Endothelial cell (in vitro differentiated cells): ENCODE measurements at regions not wholly inside any gene's neighbourhood (a gene's known extent, or its start where the extent isn't known, plus 50 kb on each side); places are given as distances from the start of the nearest gene placed in this dataset.

Source experiments
- DNase-seq: peaks from one replicate; pipeline ENCODE4 v3.0.0; 2021; ENCODE audit warnings: low spot score
- H3K27ac Mint-ChIP-seq: one replicate; pipeline ENCODE4 v1.8.0; 2021; ENCODE audit warnings: mixed read lengths, inconsistent platforms; ENCODE audit not compliant: unreplicated experiment
- H3K27me3 Mint-ChIP-seq: one replicate; pipeline ENCODE4 v1.8.0; 2021; ENCODE audit warnings: mild to moderate bottlenecking, moderate library complexity, mixed read lengths, inconsistent platforms; ENCODE audit not compliant: unreplicated experiment
- H3K36me3 Mint-ChIP-seq: one replicate; pipeline ENCODE4 v1.8.0; 2021; ENCODE audit warnings: mild to moderate bottlenecking, low read depth, mixed read lengths, inconsistent platforms; ENCODE audit not compliant: unreplicated experiment
- H3K4me1 Mint-ChIP-seq: one replicate; pipeline ENCODE4 v1.8.0; 2021; ENCODE audit warnings: mild to moderate bottlenecking, mixed read lengths, inconsistent platforms; ENCODE audit not compliant: unreplicated experiment
- H3K4me3 Mint-ChIP-seq: one replicate; pipeline ENCODE4 v1.8.0; 2021; ENCODE audit warnings: mild to moderate bottlenecking, mixed read lengths, inconsistent platforms; ENCODE audit not compliant: unreplicated experiment
- H3K9me3 Mint-ChIP-seq: one replicate; pipeline ENCODE4 v1.8.0; 2021; ENCODE audit warnings: mixed read lengths, inconsistent platforms; ENCODE audit not compliant: unreplicated experiment
- TF ChIP-seq, protein P1 (sequence below): fragments of 200-600 bp; sonication (generic); IDR thresholded peaks from one replicate; pipeline ENCODE4 v1.5.0; 2021; ENCODE audit warnings: antibody characterized with exemption; ENCODE audit not compliant: unreplicated experiment

DNA sequence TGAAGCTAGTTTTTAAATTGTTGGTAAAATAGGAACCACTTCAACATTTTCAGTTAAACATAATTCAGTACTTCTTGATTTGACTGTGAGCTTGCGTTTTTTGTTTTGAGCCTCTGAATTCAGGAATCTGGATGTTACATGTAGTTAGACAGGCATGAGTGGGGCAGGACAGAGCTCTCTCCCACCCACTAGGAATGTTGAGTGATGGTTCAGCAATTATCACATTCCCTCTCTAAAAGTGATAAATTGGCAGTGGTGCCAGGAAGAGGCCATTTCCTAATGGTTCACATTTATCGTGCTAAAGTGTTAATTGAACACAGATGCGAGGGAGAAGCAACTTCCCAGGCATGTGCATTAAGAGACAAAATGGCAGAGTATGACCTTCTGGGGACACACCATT, 465.5 kb upstream of the HTR1E start:
- H3K27ac Mint-ChIP-seq: no peak overlapping the region
- TF ChIP-seq, protein P1, sequence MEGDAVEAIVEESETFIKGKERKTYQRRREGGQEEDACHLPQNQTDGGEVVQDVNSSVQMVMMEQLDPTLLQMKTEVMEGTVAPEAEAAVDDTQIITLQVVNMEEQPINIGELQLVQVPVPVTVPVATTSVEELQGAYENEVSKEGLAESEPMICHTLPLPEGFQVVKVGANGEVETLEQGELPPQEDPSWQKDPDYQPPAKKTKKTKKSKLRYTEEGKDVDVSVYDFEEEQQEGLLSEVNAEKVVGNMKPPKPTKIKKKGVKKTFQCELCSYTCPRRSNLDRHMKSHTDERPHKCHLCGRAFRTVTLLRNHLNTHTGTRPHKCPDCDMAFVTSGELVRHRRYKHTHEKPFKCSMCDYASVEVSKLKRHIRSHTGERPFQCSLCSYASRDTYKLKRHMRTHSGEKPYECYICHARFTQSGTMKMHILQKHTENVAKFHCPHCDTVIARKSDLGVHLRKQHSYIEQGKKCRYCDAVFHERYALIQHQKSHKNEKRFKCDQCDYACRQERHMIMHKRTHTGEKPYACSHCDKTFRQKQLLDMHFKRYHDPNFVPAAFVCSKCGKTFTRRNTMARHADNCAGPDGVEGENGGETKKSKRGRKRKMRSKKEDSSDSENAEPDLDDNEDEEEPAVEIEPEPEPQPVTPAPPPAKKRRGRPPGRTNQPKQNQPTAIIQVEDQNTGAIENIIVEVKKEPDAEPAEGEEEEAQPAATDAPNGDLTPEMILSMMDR: no peak
- no peak for DNase-seq
- H3K27me3 Mint-ChIP-seq: peaks cover under 1% of the 10 kb centered on the region
- H3K4me3 Mint-ChIP-seq: no peak overlapping the region
- no peaks in the 10 kb centered on the region for H3K36me3 Mint-ChIP-seq
- no peaks in the 10 kb centered on the region for H3K4me1 Mint-ChIP-seq
- H3K9me3 Mint-ChIP-seq: peaks cover 5% of the 10 kb centered on the region

DNA sequence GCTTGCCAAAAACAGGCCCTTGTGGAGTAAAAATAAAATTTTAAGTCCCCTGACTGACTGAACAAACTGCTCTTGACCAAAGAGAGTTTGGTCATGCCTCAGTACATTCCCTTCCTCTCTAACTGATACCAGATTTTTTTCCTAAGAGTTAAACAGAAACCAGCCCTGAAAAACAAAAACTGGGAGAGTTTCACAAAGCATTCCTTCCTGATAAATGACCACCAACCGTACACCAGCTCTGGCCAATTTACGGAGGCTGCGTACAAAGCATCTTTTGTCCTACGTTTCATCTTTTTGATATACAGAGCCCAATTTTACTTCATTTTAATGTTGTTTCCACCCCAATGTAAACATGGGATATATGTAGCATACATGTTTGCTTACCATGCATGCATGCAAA, 477.4 kb upstream of the HTR1E start:
- Mint-ChIP-seq H3K36me3 (no peaks in the 10 kb centered on the region), H3K4me3 (no peak overlapping the region), H3K27me3 (peaks cover 2% of the 10 kb centered on the region), H3K27ac (no peak overlapping the region), H3K9me3 (peaks cover 13% of the 10 kb centered on the region), H3K4me1 (no peaks in the 10 kb centered on the region)
- TF ChIP-seq, protein P1: no peak
- DNase-seq: no peak

DNA sequence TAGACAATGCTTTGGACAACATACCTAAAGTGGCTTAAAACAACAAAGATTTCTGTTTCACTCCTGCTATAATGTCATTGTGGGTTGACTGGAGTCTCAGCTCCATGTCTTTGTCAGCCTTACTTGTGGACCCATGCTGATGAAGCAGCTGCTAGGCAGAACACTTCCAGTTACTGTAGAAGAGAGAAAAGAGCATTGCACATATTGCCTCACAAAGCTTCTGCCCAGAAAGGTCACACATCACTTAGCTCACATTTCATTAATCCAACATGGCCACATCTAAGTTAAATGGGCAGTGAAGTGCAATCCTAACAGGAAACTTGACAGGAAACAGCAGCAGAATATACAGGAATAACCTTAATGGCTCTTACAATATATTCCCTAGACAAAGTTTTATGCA, 480.5 kb upstream of the HTR1E start:
- H3K4me1 Mint-ChIP-seq: no peaks in the 10 kb centered on the region
- H3K4me3 Mint-ChIP-seq: no peak overlapping the region
- H3K9me3 Mint-ChIP-seq: peaks cover 14% of the 10 kb centered on the region
- H3K36me3 Mint-ChIP-seq: peaks cover 6% of the 10 kb centered on the region
- DNase-seq: no peak
- H3K27ac Mint-ChIP-seq: no peak overlapping the region
- peaks cover 2% of the 10 kb centered on the region for H3K27me3 Mint-ChIP-seq
- TF ChIP-seq, protein P1: no peak

DNA sequence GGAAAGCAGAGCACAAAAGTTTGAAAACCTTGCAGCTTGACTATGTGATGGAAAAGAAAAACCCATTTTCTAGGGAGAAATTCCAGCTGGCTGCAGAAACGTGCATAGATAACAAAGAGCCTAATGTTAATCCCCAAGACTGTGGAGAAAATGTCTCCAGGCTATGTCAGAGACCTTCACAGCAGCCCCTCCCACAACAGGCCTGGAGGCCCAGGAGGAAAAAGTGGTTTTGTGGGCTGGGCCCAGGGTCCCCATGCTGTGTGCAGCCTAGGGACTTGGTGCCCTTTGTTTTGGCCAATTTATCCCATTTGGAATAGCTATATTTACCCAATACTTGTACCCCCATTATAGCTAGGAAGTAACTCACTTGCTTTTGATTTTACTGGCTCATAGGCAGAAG, 484.1 kb upstream of the HTR1E start:
- H3K27me3 Mint-ChIP-seq: peaks cover 2% of the 10 kb centered on the region
- TF ChIP-seq, protein P1: no peak

DNA sequence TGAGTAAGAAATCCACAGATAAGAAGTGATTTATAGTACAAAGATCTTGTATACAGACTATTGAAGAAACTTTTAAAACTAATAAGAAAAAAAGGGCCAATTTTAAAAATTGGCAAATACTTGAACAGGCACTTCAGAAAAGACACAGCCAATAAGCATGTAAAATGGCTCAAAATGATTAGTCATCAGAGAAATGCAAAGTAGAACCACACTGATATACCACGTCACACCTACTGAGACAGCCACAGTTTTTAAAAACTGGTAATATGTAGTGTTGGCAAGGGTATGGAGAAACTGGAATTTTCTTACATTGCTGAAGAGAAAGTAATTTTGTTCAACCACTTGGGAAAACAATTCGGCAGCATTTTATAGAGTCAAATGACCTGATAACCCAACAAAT, 488.9 kb upstream of the HTR1E start:
- Mint-ChIP-seq H3K27me3 (peaks cover 2% of the 10 kb centered on the region), H3K36me3 (peaks cover 6% of the 10 kb centered on the region), H3K27ac (no peak overlapping the region), H3K4me1 (no peaks in the 10 kb centered on the region), H3K9me3 (peaks cover 10% of the 10 kb centered on the region), H3K4me3 (no peak overlapping the region)
- TF ChIP-seq, protein P1: no peak
- no peak for DNase-seq

More for the DNA sequence above, 484.1 kb upstream of the HTR1E start:
- no peak for DNase-seq
- Mint-ChIP-seq H3K4me3 (no peak overlapping the region), H3K9me3 (peaks cover 7% of the 10 kb centered on the region), H3K36me3 (peaks cover 6% of the 10 kb centered on the region), H3K27ac (no peak overlapping the region), H3K4me1 (no peaks in the 10 kb centered on the region)
